ENCODE measurements at regions not wholly inside any gene's neighbourhood (a gene's known extent, or its start where the extent isn't known, plus 50 kb on each side); places are given as distances from the start of the nearest gene placed in this dataset.

- no peak for TF ChIP-seq YY1 (IDR thresholded peaks at IDR 0.05; ENCODE audit: insufficient read depth, insufficient read length)
- TF ChIP-seq ZNF274 (IDR thresholded peaks at IDR 0.05; ENCODE audit: low read depth, low read length): no peak
Measured at GRCh38 chr2:236689393-236689700, 119.7 kb downstream of the ACKR3 start.

All from NT2/D1 (cell line).